Epithelial cell of proximal tubule (primary cell): ENCODE measurements at regions not wholly inside any gene's neighbourhood (a gene's known extent, or its start where the extent isn't known, plus 50 kb on each side); places are given as distances from the start of the nearest gene placed in this dataset.

ENCODE experiments used
- DNase-seq: peaks from one replicate; pipeline ENCODE4 v3.0.0-alpha.2; 2011; ENCODE audit warnings: low read depth
- H3K4me3 ChIP-seq: 2 replicates; pipeline ENCODE4 v1.5.1; 2011; ENCODE audit warnings: low read depth, mild to moderate bottlenecking, low read length
- TF ChIP-seq, protein P1 (sequence below): conservative IDR thresholded peaks from 2 replicates; pipeline ENCODE4 v1.5.1; 2012; ENCODE audit warnings: low read depth, mild to moderate bottlenecking, low read length

DNA sequence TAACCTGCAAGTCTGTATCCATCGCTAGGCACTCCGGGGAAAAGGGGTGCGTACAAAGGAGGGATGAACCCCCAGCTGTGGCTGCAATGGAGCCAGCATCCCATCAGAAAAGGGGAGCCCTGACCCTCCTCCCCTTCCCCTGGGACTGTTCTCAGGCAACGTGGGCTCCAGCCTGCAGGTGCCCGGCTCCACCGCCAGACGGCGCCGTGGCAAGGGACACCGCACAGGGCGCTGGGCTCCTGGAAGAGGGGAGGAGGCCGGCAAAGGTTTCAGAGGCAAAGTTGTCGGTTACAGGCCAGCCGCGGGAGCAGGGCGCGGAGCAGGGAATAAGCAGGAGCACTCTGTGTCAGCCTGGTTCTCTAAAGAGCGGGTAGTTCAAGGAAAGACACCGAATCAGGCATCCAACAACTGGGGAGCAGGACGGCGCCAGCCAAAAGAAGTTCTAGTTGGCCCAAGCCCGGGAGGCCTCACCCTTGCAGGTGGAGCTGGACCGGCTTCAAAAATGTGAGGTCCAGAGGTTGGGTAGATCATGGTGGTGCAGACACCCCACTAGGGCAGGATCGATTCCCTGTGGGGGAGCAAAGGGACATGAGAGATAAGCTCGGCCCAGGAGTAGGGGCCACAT is 53.0 kb upstream of the ATP12A start:
- TF ChIP-seq, protein P1, sequence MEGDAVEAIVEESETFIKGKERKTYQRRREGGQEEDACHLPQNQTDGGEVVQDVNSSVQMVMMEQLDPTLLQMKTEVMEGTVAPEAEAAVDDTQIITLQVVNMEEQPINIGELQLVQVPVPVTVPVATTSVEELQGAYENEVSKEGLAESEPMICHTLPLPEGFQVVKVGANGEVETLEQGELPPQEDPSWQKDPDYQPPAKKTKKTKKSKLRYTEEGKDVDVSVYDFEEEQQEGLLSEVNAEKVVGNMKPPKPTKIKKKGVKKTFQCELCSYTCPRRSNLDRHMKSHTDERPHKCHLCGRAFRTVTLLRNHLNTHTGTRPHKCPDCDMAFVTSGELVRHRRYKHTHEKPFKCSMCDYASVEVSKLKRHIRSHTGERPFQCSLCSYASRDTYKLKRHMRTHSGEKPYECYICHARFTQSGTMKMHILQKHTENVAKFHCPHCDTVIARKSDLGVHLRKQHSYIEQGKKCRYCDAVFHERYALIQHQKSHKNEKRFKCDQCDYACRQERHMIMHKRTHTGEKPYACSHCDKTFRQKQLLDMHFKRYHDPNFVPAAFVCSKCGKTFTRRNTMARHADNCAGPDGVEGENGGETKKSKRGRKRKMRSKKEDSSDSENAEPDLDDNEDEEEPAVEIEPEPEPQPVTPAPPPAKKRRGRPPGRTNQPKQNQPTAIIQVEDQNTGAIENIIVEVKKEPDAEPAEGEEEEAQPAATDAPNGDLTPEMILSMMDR, result peak; percentile 91
- no peak for DNase-seq
- no peak overlapping the region for H3K4me3 ChIP-seq

DNA sequence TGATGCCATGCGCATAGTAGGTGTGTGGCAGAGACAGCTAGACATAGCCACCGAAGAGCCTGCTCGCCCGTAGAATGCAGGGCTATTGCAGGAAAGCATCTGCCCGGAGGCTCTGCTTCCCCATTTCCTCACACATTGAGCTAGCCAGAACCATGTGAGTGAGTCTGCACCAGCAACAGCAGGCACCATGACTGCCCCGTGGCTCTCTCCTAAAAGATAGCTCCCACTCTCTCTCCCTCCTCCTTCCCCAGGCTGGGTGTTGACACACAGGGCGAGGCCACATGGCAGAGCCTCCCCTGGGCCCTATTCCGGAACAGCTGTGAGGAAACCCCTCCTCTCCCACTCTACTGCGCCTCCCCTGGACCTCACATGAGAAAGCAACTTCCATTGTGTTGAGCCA is 52.3 kb upstream of the ATP12A start:
- TF ChIP-seq, protein P1, result no peak
- H3K4me3 ChIP-seq, result no peak overlapping the region
- DNase-seq, result no peak

DNA sequence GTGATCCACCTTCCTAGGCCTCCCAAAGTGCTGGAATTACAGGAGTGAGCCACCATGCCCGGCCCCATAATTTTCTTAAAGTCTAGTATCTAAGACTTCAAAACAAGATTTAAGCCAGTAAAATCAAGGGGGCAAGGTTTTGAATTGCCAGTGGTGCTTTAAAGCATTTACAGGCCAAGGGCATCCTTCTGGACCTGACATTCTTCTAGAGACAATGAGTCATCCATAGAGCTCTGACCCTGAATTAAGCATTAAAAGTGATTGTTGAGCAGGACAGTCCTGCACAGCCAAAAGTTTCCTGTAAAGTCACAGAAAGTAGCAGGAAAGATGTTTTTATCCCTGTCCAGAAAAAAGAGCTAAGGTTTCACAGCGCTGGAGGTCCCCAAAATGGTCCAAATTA is 50.9 kb upstream of the ATP12A start:
- DNase-seq, result no peak
- no peak overlapping the region for H3K4me3 ChIP-seq
- TF ChIP-seq, protein P1, result no peak

DNA sequence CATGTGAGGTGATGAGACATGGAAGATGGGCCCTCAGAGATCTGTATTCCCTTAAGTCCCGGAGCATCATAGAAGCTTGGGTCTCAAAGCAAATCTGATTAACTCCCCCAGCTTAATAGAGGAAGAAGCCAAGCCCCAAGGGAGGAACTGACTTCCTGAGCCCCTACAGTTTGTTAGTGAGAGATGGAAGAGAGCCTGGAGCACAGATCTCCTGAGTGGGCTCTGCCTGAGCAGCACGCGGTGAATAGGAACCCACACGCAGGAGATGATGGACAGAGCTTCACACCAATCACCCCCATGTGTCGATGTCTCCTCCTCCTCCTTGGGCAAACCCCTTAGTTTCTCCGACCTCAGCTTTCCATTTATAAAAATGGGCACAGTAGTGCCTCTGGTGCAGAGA is 50.1 kb upstream of the ATP12A start:
- DNase-seq, result no peak
- H3K4me3 ChIP-seq, result no peak overlapping the region

More for the DNA sequence above, 50.1 kb upstream of the ATP12A start:
- TF ChIP-seq, protein P1, result no peak
